Adipocyte (in vitro differentiated cells): ENCODE measurements at regions not wholly inside any gene's neighbourhood (a gene's known extent, or its start where the extent isn't known, plus 50 kb on each side); places are given as distances from the start of the nearest gene placed in this dataset.
"Not testable (repeated sequence)": the region's sequence is repeated elsewhere in the genome, so short reads cannot be mapped to it uniquely, and the experiment has no call there.

Source experiments
- DNase-seq: peaks from one replicate; pipeline ENCODE4 v3.0.0-alpha.2; 2015; ENCODE audit warnings: low read depth
- H3K27me3 ChIP-seq: replicated peaks from 2 replicates; pipeline ENCODE4 v1.7.0; 2013; ENCODE audit warnings: mild to moderate bottlenecking, low read length, moderate library complexity; ENCODE audit not compliant: control insufficient read depth, insufficient read depth
- H3K36me3 ChIP-seq: 2 replicates; pipeline ENCODE4 v1.7.0; 2013; ENCODE audit warnings: low read length, mild to moderate bottlenecking, moderate library complexity; ENCODE audit not compliant: control insufficient read depth, insufficient read depth, severe bottlenecking
- H3K4me1 ChIP-seq: 2 replicates; pipeline ENCODE4 v1.7.0; 2013; ENCODE audit warnings: mild to moderate bottlenecking, low read length, moderate library complexity; ENCODE audit not compliant: control insufficient read depth, insufficient read depth
- H3K4me3 ChIP-seq: 2 replicates; pipeline ENCODE4 v1.7.0; 2013; ENCODE audit warnings: mild to moderate bottlenecking, low read length, moderate library complexity
- H3K9ac ChIP-seq: 2 replicates; pipeline ENCODE4 v1.7.0; 2013; ENCODE audit warnings: mild to moderate bottlenecking, low read length, moderate library complexity
- H3K9me3 ChIP-seq: 2 replicates; pipeline ENCODE4 v1.7.0; 2013; ENCODE audit warnings: mild to moderate bottlenecking, low read length, moderate library complexity; ENCODE audit not compliant: control insufficient read depth

DNA sequence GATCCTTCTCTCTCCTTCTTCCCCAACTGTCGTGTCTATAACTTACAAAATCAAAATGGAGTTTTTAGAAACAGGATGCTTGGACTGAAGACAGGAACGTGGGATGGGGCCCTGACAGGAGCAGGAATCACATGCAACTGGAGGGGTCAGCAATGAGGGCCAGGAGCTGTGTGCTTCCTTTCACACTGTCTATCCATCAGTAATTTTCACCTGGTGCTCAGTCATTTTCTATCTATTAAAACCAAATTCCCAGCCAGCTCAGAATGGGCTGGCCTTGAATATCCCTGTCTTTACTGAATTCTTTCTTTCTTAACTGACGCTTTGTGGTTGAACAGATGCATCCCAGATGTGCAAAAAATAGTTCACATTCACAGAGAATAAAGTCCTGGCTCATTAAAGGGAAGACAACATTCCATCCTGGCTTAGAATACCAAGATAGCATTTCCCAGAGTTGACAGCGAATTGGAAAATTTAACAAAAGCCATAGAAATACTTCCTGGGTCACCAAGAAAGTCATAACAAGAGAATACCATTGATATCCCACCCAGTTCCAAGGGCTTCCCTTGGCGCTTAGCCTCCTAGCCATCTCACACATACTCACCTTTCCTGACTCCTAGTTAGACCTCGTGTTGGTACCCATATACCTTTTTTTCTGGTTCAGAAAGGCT lies 588.1 kb downstream of the TTLL7 start:
- not testable (repeated sequence) for H3K27me3 ChIP-seq, H3K36me3 ChIP-seq, H3K9ac ChIP-seq, H3K4me1 ChIP-seq, H3K9me3 ChIP-seq, H3K4me3 ChIP-seq
- peak; percentile 54 for DNase-seq

DNA sequence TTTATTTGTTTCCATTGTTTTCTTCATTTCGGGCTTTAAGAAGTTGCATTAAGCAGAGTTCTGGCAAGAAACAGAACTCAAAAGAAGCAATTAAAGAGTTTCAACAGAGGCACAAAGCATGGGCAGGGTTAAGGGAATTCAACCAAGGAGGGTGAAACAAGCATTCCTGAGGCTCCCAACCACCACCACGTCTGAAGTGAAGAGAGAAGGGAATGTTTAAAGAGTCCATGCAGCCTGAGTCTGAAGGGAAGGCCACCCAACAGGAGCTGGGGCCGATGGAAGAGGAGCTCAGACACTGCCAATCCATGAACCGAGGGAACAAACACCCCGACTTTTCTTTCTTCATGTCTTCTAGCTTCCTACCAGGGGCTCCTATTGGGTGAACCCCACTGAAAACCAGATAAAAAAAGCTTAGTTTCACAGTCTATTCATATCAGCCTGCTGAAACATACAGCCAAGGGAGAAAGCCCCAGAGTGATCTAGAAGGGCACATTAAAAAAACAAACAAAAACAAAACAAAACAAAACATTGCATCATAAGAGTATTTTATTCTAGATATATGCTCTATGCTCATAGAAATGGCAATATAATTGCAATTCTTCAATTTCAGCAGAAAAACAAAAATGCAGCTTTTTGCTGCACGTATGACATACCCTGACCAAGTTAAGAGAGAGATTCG lies 592.1 kb downstream of the TTLL7 start:
- Histone ChIP-seq H3K4me3 (peak overlapping the region; percentile 57), H3K9ac (peak overlapping the region; percentile 67)
- H3K36me3 ChIP-seq, H3K4me1 ChIP-seq, H3K27me3 ChIP-seq, H3K9me3 ChIP-seq: not testable (repeated sequence)
- peak; percentile 56 for DNase-seq

DNA sequence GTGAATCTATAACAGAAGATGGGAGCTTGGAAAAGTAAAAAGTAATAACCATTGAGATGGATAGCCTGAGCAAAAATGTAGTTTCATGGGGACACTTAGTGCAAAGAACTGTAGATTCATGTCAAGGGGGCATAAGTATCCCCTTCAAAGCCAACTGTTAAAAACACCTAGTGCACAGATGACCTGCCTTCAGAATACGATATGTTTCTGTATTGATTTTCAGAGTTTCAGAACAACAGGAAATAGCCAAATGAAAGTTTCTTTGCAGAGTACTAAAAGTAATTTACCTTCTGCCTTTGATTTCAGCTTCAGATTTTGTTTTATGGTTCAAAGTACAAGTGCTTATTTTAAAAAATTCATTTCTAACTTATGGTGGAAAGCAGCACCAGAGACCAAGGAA lies 593.1 kb downstream of the TTLL7 start:
- not testable (repeated sequence) for H3K36me3 ChIP-seq, H3K4me3 ChIP-seq, H3K9ac ChIP-seq, H3K4me1 ChIP-seq, H3K27me3 ChIP-seq, H3K9me3 ChIP-seq, DNase-seq

DNA sequence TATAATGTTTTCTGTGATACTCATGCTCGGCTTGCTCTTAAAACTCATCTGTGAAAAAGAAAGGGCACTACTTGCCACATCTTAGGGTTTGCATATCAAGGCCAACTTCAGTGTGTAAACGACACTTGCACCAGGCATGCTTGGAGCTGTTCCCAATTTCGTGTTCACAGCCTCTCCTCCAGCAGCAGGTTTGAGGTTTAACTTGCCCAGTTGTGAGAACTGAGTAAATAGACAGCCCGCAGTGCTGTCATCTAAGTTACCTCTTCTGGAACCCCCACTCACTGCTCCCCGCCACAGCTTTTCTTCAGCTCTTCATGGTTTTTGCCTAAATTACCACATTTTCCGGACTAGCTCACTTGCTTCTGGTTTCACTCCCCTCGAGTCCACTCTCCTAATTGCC lies 595.4 kb downstream of the TTLL7 start:
- not testable (repeated sequence) for H3K36me3 ChIP-seq, H3K9me3 ChIP-seq, DNase-seq, H3K4me3 ChIP-seq, H3K4me1 ChIP-seq, H3K9ac ChIP-seq, H3K27me3 ChIP-seq

DNA sequence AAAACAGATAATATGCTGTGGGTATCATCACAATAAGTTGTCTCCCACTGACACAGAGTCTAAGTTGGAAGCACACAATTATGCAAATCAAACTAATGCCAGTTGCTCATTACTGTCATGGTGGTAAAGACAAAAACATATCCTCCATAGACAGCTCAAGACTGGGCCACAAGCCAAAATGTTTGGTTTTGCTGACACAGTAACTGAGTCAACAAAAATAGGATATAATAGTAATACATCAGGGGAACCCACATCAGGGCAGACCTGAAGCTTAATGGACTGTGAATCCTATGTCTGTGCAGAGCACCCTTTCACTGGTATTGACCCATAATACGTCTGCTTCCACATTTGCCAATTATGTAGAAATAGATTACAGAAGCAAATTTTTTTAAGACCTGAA lies 597.8 kb downstream of the TTLL7 start:
- DNase-seq, H3K36me3 ChIP-seq, H3K4me3 ChIP-seq, H3K9me3 ChIP-seq, H3K27me3 ChIP-seq, H3K4me1 ChIP-seq, H3K9ac ChIP-seq: not testable (repeated sequence)

DNA sequence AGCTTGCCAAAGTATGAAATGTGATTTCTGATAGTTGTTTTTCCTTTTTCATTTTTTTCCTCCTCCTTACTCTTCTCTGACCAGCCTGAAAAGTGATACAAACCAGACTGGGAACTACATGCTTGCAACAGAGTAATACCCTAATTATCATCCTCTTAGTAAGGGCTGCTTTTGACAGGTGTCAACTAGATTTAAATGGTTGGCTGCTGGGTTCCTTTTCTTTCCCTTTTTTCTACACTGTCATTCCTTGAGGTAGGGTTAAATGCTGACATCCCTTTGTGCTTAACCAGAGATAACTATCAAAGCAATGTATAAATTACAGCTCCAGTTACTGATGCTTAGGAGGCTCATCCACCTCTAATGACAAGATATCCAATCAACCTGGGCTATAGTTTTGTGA lies 598.8 kb downstream of the TTLL7 start:
- H3K36me3 ChIP-seq, H3K9ac ChIP-seq, H3K4me1 ChIP-seq, DNase-seq, H3K4me3 ChIP-seq, H3K27me3 ChIP-seq, H3K9me3 ChIP-seq: not testable (repeated sequence)

DNA sequence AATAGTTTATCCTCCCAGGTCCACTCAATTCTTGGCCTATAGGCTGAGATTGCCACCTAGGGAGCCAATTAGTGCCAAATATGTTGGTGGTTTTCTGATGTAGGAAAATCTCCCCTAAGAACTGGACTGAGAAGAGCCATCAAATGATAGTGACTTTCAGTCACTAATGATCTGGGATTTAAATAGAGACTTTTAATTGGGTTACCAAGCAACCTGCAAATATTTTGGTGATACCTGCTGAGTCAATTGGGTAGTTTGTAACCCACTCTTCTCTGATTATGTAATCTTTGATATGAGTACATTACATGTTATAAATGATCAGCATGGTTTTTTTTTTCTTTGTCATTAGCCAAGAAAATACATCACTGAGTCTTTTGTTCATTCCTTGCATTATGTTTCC lies 600.8 kb downstream of the TTLL7 start:
- H3K4me1 ChIP-seq, H3K9me3 ChIP-seq, H3K36me3 ChIP-seq, H3K27me3 ChIP-seq, H3K9ac ChIP-seq, DNase-seq, H3K4me3 ChIP-seq: not testable (repeated sequence)

DNA sequence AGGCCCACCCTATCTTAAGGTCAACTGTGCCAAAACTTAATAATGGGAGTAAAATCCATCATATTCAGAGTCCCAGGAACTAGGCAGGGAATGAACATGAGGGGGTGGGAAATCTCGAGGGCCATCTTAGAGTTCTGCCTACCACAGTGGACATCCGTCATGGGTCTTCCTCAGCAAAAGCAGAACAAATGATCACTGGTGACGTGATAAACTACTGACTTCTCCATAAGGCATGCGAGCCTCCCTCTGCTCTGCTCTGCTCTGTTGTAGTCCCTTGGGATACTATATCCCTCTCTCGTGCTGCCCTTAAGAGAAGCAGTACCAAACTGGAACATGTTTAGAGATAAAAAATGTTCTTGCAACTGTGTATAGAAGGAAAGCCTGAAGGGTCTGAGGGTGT lies 603.8 kb downstream of the TTLL7 start:
- H3K9me3 ChIP-seq, DNase-seq, H3K4me1 ChIP-seq, H3K27me3 ChIP-seq, H3K36me3 ChIP-seq, H3K4me3 ChIP-seq, H3K9ac ChIP-seq: not testable (repeated sequence)

DNA sequence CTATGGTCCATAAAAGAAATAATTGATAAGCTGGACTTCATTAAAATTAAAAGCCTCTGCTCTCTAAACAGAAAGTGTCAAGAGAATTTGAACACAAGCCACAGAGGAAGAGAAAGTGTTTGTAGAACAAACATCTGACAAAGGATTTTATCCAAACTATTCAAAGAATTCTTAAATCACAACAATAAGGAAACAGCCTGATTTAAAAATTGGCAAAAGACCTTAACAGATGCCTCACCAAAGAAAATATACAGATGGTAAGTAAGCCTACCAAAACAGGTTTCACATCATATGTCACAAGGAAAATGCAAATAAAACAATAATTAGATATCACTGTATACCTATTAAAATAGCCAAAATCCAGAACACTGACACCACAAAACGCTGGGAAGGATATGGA lies 612.0 kb downstream of the TTLL7 start:
- H3K36me3 ChIP-seq, H3K4me1 ChIP-seq, H3K4me3 ChIP-seq, H3K9me3 ChIP-seq, H3K27me3 ChIP-seq, H3K9ac ChIP-seq: not testable (repeated sequence)
- peak; percentile 12 for DNase-seq

DNA sequence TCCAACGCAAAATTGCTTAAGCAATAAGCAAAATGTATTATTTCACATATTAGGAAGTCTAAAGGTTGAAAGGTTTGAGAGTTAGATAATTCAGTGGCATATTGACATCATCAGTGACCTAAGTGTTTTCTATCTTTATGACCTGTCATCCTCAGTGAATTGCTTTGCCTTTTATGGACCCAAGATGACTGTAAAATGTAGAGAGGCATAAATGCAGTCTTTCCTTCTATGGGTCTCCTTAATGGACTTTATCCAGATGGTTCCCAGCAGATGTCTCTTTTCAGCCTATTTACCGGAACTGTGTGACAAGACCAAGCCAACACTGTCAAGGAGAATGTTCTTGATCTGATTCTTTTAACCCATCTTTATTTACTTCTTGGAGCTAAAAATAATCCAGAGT lies 615.8 kb downstream of the TTLL7 start:
- H3K4me1 ChIP-seq, H3K27me3 ChIP-seq, H3K36me3 ChIP-seq, H3K9me3 ChIP-seq, H3K9ac ChIP-seq, H3K4me3 ChIP-seq, DNase-seq: not testable (repeated sequence)

DNA sequence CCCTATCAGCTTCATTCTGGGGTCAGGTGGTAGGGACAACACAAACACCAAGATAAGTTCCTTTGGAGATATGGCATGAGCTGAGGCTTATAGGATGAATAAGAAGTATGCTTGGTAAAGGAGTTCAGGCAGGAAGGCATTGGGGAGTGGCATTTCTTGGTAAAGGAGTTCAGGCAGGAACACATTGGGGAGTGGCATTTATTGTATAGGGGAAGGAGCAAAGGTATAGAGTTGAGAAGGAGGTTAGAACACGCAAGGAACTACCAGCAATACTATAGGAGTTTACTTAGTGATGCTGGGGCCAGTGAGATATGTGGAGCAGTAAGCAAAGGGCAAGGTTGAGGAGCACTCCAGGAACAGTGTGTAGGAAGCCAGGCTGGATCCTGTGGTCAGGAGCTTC lies 625.9 kb downstream of the TTLL7 start:
- not testable (repeated sequence) for H3K4me1 ChIP-seq, H3K4me3 ChIP-seq, H3K27me3 ChIP-seq

DNA sequence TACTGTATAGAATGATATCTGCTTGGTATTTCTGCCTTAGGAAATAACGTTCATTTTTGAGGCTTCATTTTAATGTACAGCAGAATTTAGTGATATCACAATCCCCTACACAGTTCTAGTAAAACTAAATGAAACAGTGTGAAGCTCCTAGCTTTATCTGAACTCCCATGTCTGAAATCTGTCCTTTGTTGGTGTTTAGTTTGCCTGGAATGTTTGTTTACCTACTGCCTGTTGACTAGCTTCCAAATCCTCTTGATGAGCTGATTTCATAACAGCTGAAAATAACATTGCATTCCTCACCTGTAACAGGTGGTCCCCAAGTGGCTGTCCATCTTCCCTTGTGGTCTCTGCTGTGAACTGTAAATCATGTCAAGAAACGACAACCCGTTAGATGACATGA lies 629.1 kb downstream of the TTLL7 start:
- not testable (repeated sequence) for H3K4me3 ChIP-seq, H3K36me3 ChIP-seq, DNase-seq, H3K27me3 ChIP-seq, H3K9me3 ChIP-seq, H3K4me1 ChIP-seq, H3K9ac ChIP-seq

More for the DNA sequence above, 625.9 kb downstream of the TTLL7 start:
- H3K36me3 ChIP-seq, H3K9me3 ChIP-seq, DNase-seq, H3K9ac ChIP-seq: not testable (repeated sequence)
